NCI-H460 (cell line): ENCODE measurements at regions not wholly inside any gene's neighbourhood (a gene's known extent, or its start where the extent isn't known, plus 50 kb on each side); places are given as distances from the start of the nearest gene placed in this dataset.
"Not testable (repeated sequence)": the region's sequence is repeated elsewhere in the genome, so short reads cannot be mapped to it uniquely, and the experiment has no call there.

ENCODE experiments used
- DNase-seq: peaks from one replicate; pipeline ENCODE4 v3.0.0-alpha.2; 2016; ENCODE audit warnings: low read depth; ENCODE audit errors: extremely low read depth

DNA sequence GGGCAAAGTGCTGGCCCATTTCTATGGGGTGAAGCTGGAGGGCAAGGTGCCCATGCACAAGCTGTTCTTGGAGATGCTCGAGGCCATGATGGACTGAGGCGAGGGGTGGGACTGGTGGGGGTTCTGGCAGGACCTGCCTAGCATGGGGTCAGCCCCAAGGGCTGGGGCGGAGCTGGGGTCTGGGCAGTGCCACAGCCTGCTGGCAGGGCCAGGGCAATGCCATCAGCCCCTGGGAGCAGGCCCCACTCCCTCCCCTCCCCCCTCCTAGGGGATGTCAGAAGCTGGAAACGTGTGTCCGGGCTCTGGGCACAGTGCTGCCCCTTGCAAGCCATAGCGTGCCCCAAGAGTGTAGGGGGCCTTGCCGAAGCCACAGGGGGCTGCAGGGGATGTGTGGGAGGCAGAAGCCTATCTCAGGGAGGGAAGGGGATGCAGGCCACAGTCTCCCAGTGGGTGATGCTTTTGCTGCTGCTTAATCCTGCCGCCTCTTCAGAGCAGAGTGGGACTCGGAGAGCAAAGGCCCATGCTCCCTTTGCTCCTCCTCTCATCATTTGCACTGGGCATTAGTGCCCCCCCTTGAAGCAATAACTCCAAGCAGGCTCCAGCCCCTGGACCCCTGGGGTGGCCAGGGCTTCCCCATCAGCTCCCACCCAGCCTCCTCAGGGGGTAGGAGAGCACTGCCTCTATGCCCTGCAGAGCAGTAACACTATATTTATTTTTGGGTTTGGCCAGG, 85.2 kb downstream of the MRPL57 start:
- DNase-seq, result not testable (repeated sequence)

- DNase-seq, result not testable (repeated sequence)
Measured at GRCh38 chr13:21263909-21264308, 87.5 kb downstream of the MRPL57 start.

GRCh38 chr13:21268485-21268884, 92.0 kb downstream of the MRPL57 start:
- not testable (repeated sequence) for DNase-seq

DNA sequence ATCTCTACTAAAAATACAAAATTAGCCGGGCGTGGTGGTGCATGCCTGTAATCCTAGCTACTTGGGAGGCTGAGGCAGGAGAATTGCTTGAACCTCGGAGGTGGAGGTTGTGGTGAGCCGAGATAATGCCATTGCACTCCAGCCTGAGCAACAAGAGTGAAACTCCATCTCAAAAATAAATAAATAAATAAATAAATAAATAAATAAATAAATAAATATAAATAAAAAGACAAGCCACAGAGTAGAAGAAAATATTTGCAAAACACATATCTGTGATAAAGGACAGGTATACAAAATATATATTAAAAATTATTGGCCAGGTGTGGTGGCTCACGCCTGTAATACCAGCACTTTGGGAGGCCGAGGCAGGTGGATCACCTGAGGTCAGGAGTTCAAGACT, 96.0 kb downstream of the MRPL57 start:
- DNase-seq, result not testable (repeated sequence)

DNA sequence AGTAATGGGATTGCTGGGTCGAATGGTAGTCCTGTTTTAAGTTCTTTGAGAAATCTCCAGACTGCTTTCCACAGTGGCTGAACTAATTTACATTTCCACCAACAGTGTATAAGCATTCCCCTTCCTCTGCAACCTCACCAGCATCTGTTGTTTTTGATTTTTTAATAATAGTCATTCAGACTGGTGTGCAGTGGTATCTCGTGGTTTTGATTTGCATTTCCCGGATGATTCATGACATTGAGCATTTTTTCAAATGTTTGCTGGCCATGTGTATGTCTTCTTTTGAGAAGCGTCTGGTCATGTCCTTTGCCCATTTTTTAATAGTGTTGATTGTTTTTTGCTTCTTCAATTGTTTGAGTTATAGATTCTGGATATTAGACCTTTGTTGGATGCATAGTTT, 98.0 kb downstream of the MRPL57 start:
- DNase-seq, result not testable (repeated sequence)

- DNase-seq, result no peak
Measured at GRCh38 chr13:21282065-21282464, 105.6 kb downstream of the MRPL57 start.

DNA sequence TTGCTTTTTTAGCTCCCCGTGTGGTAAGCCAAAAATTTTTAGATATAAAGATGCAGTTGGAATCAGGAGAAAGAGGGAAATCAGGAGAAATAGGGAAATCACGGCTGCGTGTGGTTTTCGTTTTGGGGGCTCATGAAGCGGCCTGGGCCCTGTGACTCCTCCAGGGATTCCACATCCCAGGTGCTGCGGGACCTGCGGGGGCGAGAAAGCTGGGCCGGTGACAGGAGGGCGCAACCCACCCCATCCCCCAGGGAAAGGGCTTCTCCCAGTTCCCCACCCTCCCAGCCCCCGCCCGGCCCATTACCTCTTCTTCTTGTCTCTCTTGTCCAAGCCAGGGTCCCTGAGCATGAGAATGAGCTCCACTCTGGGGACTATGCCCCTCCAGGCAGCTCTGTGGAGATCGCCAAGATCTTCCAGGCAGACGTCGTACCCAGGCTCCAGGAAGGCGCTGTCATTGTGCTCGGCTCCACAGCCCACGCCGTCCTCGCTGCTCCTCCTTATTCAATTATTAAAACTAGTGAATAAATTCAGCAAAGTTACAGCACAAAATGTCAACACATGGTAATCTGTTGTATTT, 111.0 kb downstream of the MRPL57 start:
- no peak for DNase-seq

DNA sequence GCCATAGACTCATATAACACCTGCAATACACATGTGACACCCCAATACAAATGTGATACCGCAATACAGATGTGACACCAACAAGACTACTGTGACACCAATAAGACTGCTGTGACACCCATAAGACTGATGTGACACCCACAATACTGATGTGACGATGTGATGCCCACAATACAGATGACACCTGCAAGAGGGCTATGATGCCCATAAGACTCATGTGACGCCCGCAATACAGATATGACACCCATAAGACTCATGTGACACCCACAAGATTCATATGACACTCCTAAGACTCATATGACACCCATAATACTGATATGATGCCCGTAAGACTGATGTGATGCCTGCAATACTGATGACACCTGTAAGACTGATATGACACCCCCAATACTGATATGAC, 113.0 kb downstream of the MRPL57 start:
- no peak for DNase-seq

DNA sequence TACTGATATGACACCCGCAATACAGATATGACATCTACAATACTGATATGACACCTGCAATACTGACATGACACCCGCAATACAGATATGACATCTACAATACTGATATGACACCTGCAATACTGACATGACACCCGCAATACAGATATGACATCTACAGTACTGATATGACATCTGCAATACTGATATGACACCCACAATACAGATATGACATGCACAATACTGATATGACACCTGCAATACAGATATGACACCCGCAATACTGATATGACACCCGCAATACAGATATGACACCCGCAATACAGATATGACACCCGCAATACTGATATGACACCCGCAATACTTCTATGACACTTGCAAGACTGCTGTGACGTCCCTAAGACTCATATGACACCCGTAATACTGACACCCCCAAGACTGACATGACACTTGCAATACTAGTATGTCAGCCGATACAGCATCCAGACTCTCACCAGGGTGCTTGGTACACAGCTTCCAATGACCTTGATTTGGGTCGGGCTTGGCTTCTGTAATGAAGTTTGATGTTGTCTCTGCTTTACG, 114.1 kb downstream of the MRPL57 start:
- DNase-seq, result not testable (repeated sequence)

DNA sequence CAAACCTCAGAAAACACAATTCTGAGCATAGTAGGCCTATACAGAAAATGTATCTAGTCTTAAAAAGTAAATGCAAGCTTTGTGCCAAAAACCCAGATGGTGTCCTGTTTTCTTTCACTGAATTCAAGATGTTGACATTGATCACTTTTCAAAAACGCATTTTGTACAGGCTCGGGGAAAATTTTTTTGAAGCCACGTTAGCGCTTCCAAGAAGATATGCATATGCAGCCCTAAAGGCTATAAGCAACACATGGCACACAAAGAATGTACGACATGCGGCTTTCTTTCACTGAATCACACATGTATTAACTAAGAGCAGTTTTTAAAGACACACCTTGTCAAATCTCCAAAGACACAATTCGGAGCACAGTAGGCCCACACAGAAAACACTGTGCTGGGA, 115.4 kb downstream of the MRPL57 start:
- DNase-seq, result no peak

GRCh38 chr13:21296991-21297390, 120.5 kb downstream of the MRPL57 start:
- DNase-seq, result peak; percentile 24

GRCh38 chr13:21297447-21297846, 121.0 kb downstream of the MRPL57 start:
- DNase-seq, result no peak

DNA sequence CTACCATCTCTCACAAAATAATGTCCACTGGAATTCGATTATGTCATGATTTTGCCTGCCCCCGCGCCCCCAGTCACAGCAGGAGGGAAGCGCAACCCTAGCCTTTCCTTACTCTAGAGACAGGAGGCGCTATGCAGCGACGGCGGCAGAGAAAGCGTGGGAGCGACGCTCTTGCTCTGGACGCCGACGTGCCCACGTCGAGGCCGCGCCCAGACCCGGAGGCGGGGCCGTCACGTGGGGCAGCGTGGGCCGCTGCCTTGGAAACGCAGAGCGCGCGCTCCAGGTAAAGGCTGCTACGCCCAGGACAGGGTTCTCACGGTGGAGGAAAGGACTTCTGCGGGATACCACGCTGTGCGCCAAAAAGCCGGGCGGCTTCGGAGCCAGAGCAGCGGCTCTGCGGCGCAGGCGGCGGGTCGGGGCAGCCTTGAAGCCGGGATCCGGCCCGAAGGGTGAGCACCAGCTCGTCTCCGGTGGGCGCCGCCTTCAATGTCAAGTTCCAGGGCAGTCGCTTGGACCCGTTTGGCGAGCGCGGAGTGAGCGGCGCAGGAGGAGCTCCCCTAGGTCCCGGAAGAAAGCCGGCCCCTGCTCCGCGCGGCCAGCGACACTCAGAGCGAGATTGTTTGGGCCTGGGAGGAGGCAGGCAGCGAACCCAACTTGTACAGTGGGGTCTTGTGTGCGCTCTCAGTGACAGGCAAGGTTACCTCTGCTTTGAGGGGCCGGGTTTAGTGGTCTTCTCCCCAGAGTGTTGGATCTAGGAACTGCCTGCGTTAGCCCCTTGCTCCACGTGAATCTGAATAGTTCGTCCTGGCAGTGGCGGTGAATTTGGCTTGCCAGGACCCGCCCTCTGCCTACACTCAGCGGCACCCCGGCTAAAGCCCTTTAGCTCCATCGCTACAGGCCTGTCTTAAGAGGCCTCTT, 121.7 kb downstream of the MRPL57 start:
- peak; percentile 77 for DNase-seq

DNA sequence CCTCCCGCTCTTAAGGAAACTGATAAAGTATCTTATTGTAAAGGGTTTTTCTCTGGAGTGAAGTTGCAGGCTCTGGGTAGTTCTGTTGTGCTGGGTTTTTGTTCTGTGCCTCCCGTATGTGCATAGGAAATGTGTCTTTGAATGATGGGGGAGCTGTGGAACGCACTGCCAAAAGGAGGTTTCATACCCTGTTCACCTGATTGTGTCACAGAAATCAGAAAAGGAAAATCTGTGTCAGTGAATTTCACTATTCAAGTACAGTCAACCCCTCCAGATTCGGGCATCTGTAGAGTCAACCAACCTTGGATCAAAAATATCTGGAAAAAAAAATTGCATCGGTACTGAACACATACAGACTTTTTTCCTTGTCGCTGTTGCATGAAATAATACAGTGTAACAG, 127.8 kb downstream of the MRPL57 start:
- no peak for DNase-seq

DNA sequence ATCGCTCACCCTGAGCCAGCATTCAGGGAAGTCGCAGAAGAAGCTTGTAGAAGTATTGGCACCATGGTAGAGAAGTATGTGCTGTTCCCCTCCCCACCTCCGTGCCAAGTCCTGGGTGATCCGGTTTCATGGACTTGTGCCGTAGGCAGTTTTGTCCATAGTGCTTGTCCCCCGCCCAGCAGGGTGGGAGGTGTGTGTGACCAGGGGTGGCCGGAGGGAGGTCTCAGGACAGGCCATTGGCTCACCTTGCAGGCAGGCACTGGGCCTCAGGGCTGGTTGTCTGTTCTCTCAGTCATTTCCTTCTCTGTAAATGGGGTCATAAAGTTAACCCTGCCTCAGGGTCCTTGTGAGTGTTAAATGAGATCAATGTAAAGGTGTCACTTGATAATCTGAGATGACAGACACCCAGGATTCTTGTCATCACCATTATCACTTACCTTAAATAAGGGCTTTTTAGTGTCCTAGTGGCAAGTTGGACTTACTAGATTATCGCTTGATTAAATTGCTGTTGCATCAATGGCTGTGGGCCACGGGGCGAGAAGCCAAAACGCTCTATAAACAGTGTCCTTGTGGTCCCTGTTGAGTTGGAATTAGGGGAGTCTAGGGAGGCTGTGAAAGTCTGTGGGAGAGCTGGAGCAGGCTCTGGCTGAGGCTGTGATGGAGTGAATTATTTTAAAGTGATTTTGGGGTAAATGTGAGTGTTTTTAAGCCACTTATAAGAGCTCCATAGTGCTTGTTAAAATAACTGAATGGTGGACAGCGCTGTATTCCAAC, 130.0 kb downstream of the MRPL57 start:
- DNase-seq, result not testable (repeated sequence)

- DNase-seq, result not testable (repeated sequence)
Measured at GRCh38 chr13:21307158-21307557, 130.7 kb downstream of the MRPL57 start.

- DNase-seq, result no peak
Measured at GRCh38 chr13:21308906-21309305, 132.4 kb downstream of the MRPL57 start.

DNA sequence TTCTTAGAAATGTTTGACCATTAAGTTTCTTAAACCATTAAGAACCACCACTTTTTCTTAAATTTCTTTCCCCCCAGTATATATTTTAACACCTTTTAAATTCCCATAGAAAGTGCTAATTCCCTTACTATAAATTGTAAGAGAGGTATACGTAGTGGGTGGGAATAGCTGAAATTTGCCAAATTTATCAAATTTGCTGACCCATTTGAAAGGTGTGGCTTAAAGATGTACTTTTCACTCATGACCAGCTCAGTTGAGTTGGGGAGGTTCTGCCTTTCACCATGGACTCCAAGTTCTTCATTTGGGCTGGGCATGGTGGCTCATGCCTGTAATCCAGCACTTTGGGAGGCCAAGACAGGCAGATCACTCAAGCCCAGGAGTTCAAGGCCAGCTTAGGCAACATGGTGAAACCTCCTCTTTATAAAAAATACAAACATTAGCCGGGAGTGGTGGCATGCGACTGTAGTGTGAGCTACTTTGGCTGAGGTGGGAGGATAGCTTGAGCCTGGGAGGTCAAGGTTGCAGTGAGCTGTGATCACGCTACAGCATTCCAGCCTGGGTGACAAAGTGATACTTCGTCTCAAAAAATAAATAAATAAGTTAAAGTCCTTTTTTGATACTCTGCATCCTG, 133.2 kb downstream of the MRPL57 start:
- DNase-seq, result no peak

DNA sequence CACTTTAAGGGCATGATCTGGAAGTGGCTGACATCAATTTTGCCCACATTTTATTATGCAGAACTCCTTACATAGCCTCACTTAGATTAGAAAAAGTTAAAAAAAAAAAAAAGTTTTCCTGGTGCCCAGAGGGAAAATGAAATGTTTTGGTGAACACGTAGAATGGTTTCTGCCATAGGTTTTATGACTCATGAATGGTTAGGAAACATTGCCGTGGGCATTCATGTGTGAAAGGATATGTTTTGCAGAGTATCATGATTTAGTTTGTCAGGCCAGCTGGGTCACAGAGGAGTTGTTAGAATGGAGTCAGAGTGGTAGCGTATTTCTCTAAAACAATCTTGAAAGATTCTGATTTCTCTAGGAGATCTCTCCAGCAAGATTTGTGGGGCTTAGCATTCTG, 133.8 kb downstream of the MRPL57 start:
- DNase-seq, result no peak

DNA sequence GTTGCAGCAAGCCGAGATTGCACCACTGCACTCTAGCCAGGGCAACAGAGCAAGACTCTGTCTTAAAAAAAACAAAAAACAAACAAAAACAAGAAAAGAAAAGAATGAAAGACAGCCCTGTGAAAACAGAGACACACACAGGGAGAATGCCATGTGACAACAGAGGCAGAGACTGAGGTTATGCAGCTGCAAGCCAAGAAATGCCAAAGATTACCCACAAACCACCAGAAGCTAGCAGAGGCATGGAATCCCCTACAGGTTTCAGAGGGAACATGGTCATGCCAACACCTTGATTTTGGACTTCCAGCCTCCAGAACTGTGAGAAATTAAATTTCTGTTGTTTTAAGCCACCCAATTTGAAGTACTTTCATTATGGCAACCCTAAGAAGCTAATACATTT, 138.5 kb downstream of the MRPL57 start:
- not testable (repeated sequence) for DNase-seq
